ENCODE measurements at regions not wholly inside any gene's neighbourhood (a gene's known extent, or its start where the extent isn't known, plus 50 kb on each side); places are given as distances from the start of the nearest gene placed in this dataset.

DNA sequence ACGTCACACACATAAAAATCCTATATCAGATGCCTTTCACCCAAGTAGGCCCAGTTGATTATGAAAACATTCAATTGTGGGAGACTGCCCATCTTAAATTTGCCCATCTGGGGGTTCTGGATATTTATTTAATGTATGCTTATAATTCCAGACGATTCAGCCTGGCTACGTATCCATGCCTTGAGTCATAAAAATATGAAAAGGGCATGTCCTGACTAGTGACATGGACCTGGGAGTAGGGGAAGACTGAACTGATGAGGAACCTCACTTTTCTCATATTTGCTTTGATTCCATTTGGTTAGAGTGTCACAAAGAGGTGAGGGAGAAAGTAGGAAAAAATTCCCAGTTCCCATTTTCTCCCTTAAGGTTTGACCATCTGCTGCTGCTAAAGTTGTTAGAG is 122.5 kb upstream of the GNAO1 start:
- TF ChIP-seq CTCF (conservative IDR thresholded peaks at IDR 0.05 in 1 of 2, IDR thresholded peaks at IDR 0.05 in 1 of 2; ENCODE audit: low read depth in 1 of 2, low read length in 2 of 2) (no peak), EZH2 (IDR thresholded peaks at IDR 0.05; ENCODE audit: low read length, missing control alignments) (no peak)
- DNase-seq (ENCODE audit: low read depth in 2 of 2) = no peak
- no peaks in the 10 kb centered on the region for H3K9me3 ChIP-seq (ENCODE audit: control insufficient read depth, insufficient read depth, low read depth, low read length)
- H3K79me2 ChIP-seq (ENCODE audit: control insufficient read depth, insufficient read depth, low read length) = no peaks in the 10 kb centered on the region
- no peak overlapping the region for H3K9ac ChIP-seq (ENCODE audit: insufficient read depth, low read length)
- H3K27me3 ChIP-seq (ENCODE audit: control insufficient read depth, insufficient read depth, low read length) = no peaks in the 10 kb centered on the region
- no peak overlapping the region for H3K27ac ChIP-seq (ENCODE audit: insufficient read depth, low read length)
- H3K4me1 ChIP-seq (ENCODE audit: control insufficient read depth, extremely low read depth, insufficient read depth, low read length) = no peaks in the 10 kb centered on the region
- H3K4me2 ChIP-seq (ENCODE audit: extremely low read depth, insufficient read depth, low read length) = no peak overlapping the region
- no peaks in the 10 kb centered on the region for H4K20me1 ChIP-seq (ENCODE audit: control insufficient read depth, extremely low read depth, insufficient read depth, low read length)
- H3K4me3 ChIP-seq (replicated peaks in 1 of 4; ENCODE audit: control extremely low read depth in 1 of 4, insufficient read depth in 1 of 4, low read depth in 3 of 4, low read length in 4 of 4) = no peak overlapping the region
- no peaks in the 10 kb centered on the region for H3K36me3 ChIP-seq (ENCODE audit: control insufficient read depth, insufficient read depth, low read length)
- H2AFZ ChIP-seq (ENCODE audit: low read length) = no peak overlapping the region

DNA sequence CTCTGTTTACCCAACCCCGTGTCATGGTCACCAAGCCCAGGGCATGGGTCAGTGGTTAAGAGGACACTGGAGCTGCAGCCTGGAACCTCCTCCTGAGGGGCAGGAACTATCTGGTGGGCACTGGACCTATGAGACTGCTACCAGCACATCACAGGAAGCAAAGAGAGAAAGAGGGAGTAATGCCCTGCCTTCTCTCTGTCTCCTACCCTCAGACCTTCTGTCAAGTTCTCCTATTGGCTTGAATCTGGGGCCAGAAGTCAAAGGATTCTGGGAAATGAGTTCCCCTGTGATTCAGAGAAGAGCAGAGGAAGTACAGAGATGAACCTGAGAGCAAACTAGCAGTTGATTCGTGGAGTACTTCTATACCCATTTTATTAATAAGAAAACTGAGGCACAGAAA is 123.0 kb upstream of the GNAO1 start:
- Histone ChIP-seq H3K36me3 (ENCODE audit: control insufficient read depth, insufficient read depth, low read length) (no peaks in the 10 kb centered on the region), H3K27ac (ENCODE audit: insufficient read depth, low read length) (no peak overlapping the region), H3K4me3 (replicated peaks in 1 of 4; ENCODE audit: control extremely low read depth in 1 of 4, insufficient read depth in 1 of 4, low read depth in 3 of 4, low read length in 4 of 4) (no peak overlapping the region), H4K20me1 (ENCODE audit: control insufficient read depth, extremely low read depth, insufficient read depth, low read length) (no peaks in the 10 kb centered on the region), H3K27me3 (ENCODE audit: control insufficient read depth, insufficient read depth, low read length) (no peaks in the 10 kb centered on the region), H3K9ac (ENCODE audit: insufficient read depth, low read length) (no peak overlapping the region), H3K79me2 (ENCODE audit: control insufficient read depth, insufficient read depth, low read length) (no peaks in the 10 kb centered on the region), H2AFZ (ENCODE audit: low read length) (no peak overlapping the region), H3K4me2 (ENCODE audit: extremely low read depth, insufficient read depth, low read length) (no peak overlapping the region), H3K4me1 (ENCODE audit: control insufficient read depth, extremely low read depth, insufficient read depth, low read length) (no peaks in the 10 kb centered on the region), H3K9me3 (ENCODE audit: control insufficient read depth, insufficient read depth, low read depth, low read length) (no peaks in the 10 kb centered on the region)
- no peak for DNase-seq (ENCODE audit: low read depth in 2 of 2)
- TF ChIP-seq EZH2 (IDR thresholded peaks at IDR 0.05; ENCODE audit: low read length, missing control alignments) = no peak
- TF ChIP-seq CTCF (conservative IDR thresholded peaks at IDR 0.05 in 1 of 2, IDR thresholded peaks at IDR 0.05 in 1 of 2; ENCODE audit: low read depth in 1 of 2, low read length in 2 of 2) = no peak

DNA sequence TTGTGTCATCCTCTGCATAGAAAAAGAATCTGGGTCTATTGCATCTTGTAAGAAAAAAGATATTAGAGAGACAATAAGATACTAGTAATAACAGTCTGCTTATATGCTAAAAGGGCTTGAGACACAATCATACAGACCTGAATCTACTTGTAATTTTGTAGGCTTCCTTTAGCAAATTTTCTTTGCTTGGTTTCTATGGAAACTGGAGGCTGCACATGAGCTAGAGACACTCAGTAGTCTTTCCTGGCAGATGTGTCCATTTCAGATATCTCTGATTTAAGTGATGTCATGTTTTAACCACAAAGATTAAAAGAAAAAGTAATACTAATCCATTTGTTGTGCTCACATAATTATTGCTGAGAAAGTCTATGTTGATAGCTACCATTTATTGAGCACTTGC is 123.9 kb upstream of the GNAO1 start:
- Histone ChIP-seq H3K9me3 (ENCODE audit: control insufficient read depth, insufficient read depth, low read depth, low read length) (no peaks in the 10 kb centered on the region), H2AFZ (ENCODE audit: low read length) (no peak overlapping the region), H3K27ac (ENCODE audit: insufficient read depth, low read length) (no peak overlapping the region), H3K79me2 (ENCODE audit: control insufficient read depth, insufficient read depth, low read length) (no peaks in the 10 kb centered on the region), H3K36me3 (ENCODE audit: control insufficient read depth, insufficient read depth, low read length) (no peaks in the 10 kb centered on the region), H3K4me3 (replicated peaks in 1 of 4; ENCODE audit: control extremely low read depth in 1 of 4, insufficient read depth in 1 of 4, low read depth in 3 of 4, low read length in 4 of 4) (no peak overlapping the region), H4K20me1 (ENCODE audit: control insufficient read depth, extremely low read depth, insufficient read depth, low read length) (no peaks in the 10 kb centered on the region), H3K4me1 (ENCODE audit: control insufficient read depth, extremely low read depth, insufficient read depth, low read length) (no peaks in the 10 kb centered on the region), H3K4me2 (ENCODE audit: extremely low read depth, insufficient read depth, low read length) (no peak overlapping the region), H3K9ac (ENCODE audit: insufficient read depth, low read length) (no peak overlapping the region), H3K27me3 (ENCODE audit: control insufficient read depth, insufficient read depth, low read length) (no peaks in the 10 kb centered on the region)
- no peak for DNase-seq (ENCODE audit: low read depth in 2 of 2)
- TF ChIP-seq EZH2 (IDR thresholded peaks at IDR 0.05; ENCODE audit: low read length, missing control alignments) = no peak
- no peak for TF ChIP-seq CTCF (conservative IDR thresholded peaks at IDR 0.05 in 1 of 2, IDR thresholded peaks at IDR 0.05 in 1 of 2; ENCODE audit: low read depth in 1 of 2, low read length in 2 of 2)
